HepG2 (cell line): ENCODE measurements at regions not wholly inside any gene's neighbourhood (a gene's known extent, or its start where the extent isn't known, plus 50 kb on each side); places are given as distances from the start of the nearest gene placed in this dataset.

ENCODE experiments used
- ATAC-seq: fragments of 200-7000 bp; cut with Tn5 transposase; 3 replicates; pipeline ENCODE4 v1.9.1; 2020; ENCODE audit warnings: mild to moderate bottlenecking, moderate library complexity
- BruUV-seq: library from RNA; stranded (reverse); fragments of 400-500 nt; replicated peaks from 2 replicates; lab custom pipeline; 2021; lab: Mats Ljungman, UMichigan
- CTCF ChIA-PET: fragments of 300-600 bp; formaldehyde crosslinking; extraction: SDS; loops from one replicate; lab custom pipeline; 2021; ENCODE audit warnings: low total read pairs, inconsistent platforms, low intra/inter-chr PET ratio; lab: Yijun Ruan, JAX
- POLR2A ChIA-PET: fragments of 350-600 bp; sonication (Branson Sonifier 250); formaldehyde crosslinking; loops from one replicate; lab custom pipeline; 2020; ENCODE audit warnings: antibody characterized with exemption, inconsistent platforms; lab: Yijun Ruan, JAX
- DNase-seq: peaks from one replicate; pipeline ENCODE4 v3.0.0-alpha.2; 2015; ENCODE audit warnings: low spot score
- FAIRE-seq: peaks from 3 replicates; lab custom pipeline; 2011; peaks lifted over from hg19 to GRCh38; lab: Jason Lieb, UNC
- H2AFZ ChIP-seq: one replicate; pipeline ENCODE4 v1.6.1; 2011; ENCODE audit warnings: low read length, inconsistent platforms
- H3K27ac ChIP-seq: fragments of 300-600 bp; 3 replicates; pipeline ENCODE4 v1.8.0; 2011; ENCODE audit warnings: mixed run types, mild to moderate bottlenecking, mixed read lengths, low read length, inconsistent platforms; ENCODE audit not compliant: insufficient read depth; ENCODE audit errors: extremely low read length
- H3K27me3 ChIP-seq, 2 experiments: fragments of 200-600 bp in 1 of 2; 2 replicates in 1 of 2; 3 replicates in 1 of 2; pipeline versions ENCODE4 v1.6.0 to v1.8.0; 2011; ENCODE audit warnings: low read length in 2 of 2, mild to moderate bottlenecking in 2 of 2, moderate library complexity in 2 of 2, inconsistent platforms in 1 of 2; ENCODE audit not compliant: insufficient read depth in 2 of 2, control insufficient read depth in 1 of 2
- H3K36me3 ChIP-seq, 2 experiments: fragments of 200-600 bp in 1 of 2; replicated peaks in 1 of 2; 2 replicates in 1 of 2; 3 replicates in 1 of 2; pipeline versions ENCODE4 v1.5.1 to v1.8.0; 2011; ENCODE audit warnings: low read length in 2 of 2, inconsistent platforms in 1 of 2; ENCODE audit not compliant: insufficient read depth in 2 of 2, control insufficient read depth in 1 of 2
- H3K4me1 ChIP-seq: 2 replicates; pipeline ENCODE4 v1.5.1; 2012; ENCODE audit warnings: low read length, inconsistent platforms; ENCODE audit not compliant: insufficient read depth
- H3K4me2 ChIP-seq: 2 replicates; pipeline ENCODE4 v1.6.0; 2011; ENCODE audit warnings: low read depth, low read length, inconsistent platforms
- H3K4me3 ChIP-seq, 3 experiments: fragments of 200-600 bp in 1 of 3; sonication (generic), shearing (Covaris generic) in 1 of 3; replicated peaks in 1 of 3; 2 replicates each; pipeline ENCODE4 v1.5.1; 2011 to 2016; ENCODE audit warnings: low read length in 3 of 3, inconsistent platforms in 2 of 3, low read depth in 2 of 3, mild to moderate bottlenecking in 2 of 3, control low read depth in 1 of 3, mixed read lengths in 1 of 3; ENCODE audit not compliant: insufficient read depth in 1 of 3
- H3K79me2 ChIP-seq: one replicate; pipeline ENCODE4 v1.6.1; 2011; ENCODE audit warnings: low read length, inconsistent platforms; ENCODE audit not compliant: insufficient read depth
- H3K9ac ChIP-seq: 2 replicates; pipeline ENCODE4 v1.6.0; 2011; ENCODE audit warnings: mild to moderate bottlenecking, low read depth, low read length, inconsistent platforms; ENCODE audit not compliant: insufficient read depth
- H3K9me3 ChIP-seq: 2 replicates; pipeline ENCODE4 v1.5.1; 2012; ENCODE audit warnings: mild to moderate bottlenecking, low read length
- H4K20me1 ChIP-seq: 2 replicates; pipeline ENCODE4 v1.6.0; 2011; ENCODE audit warnings: inconsistent platforms, mild to moderate bottlenecking, low read length, moderate library complexity; ENCODE audit not compliant: insufficient read depth
- BHLHE40 ChIP-seq: IDR thresholded peaks from 2 replicates; pipeline ENCODE4 v1.6.1; 2011; ENCODE audit warnings: low read length, improper control_type of control experiment
- HINFP ChIP-seq: sonication (generic); formaldehyde crosslinking; IDR thresholded peaks from 2 replicates; pipeline ENCODE4 v1.4.0; 2020; ENCODE audit warnings: low read depth, mild to moderate bottlenecking, missing genetic modification reagents
- HNRNPL ChIP-seq: fragments of 200-400 bp; formaldehyde crosslinking; IDR thresholded peaks from 2 replicates; pipeline ENCODE4 v1.6.1; 2017; ENCODE audit warnings: mild to moderate bottlenecking, low read depth, low read length
- MXD4 ChIP-seq: IDR thresholded peaks from 2 replicates; pipeline ENCODE4 v1.6.1; 2016; ENCODE audit warnings: mild to moderate bottlenecking, missing biosample characterization, missing genetic modification reagents
- SIX1 ChIP-seq: sonication (generic); formaldehyde crosslinking; IDR thresholded peaks from 2 replicates; pipeline ENCODE4 v1.4.0; 2020; ENCODE audit warnings: missing genetic modification reagents, borderline replicate concordance
- SMAD9 ChIP-seq: sonication (generic); formaldehyde crosslinking; IDR thresholded peaks from 2 replicates; pipeline ENCODE4 v1.5.1; 2020; ENCODE audit warnings: mild to moderate bottlenecking, missing genetic modification reagents
- TGIF2 ChIP-seq: IDR thresholded peaks from 2 replicates; pipeline ENCODE4 v1.6.1; 2016; ENCODE audit warnings: control low read depth, missing compliant biosample characterization
- ZBTB7B ChIP-seq: sonication (generic); formaldehyde crosslinking; IDR thresholded peaks from 2 replicates; pipeline ENCODE4 v1.4.0; 2020; ENCODE audit warnings: missing genetic modification reagents
- ZNF138 ChIP-seq: sonication (generic); formaldehyde crosslinking; IDR thresholded peaks from 2 replicates; pipeline ENCODE4 v1.5.0; 2020; ENCODE audit warnings: mild to moderate bottlenecking, low read depth, missing genetic modification reagents
- ZNF20 ChIP-seq: sonication (generic); formaldehyde crosslinking; IDR thresholded peaks from 2 replicates; pipeline ENCODE4 v1.4.0; 2020; ENCODE audit warnings: mild to moderate bottlenecking, moderate library complexity, missing genetic modification reagents
- ZNF343 ChIP-seq: sonication (generic); formaldehyde crosslinking; IDR thresholded peaks from 2 replicates; pipeline ENCODE4 v1.4.0; 2020; ENCODE audit warnings: mild to moderate bottlenecking, missing genetic modification reagents
- ZNF431 ChIP-seq: sonication (generic); formaldehyde crosslinking; IDR thresholded peaks from 2 replicates; pipeline ENCODE4 v1.9.0; 2022; ENCODE audit warnings: missing genetic modification reagents, low read depth, mild to moderate bottlenecking, borderline replicate concordance
- ZNF687 ChIP-seq: sonication (generic); formaldehyde crosslinking; IDR thresholded peaks from 2 replicates; pipeline ENCODE4 v1.5.1; 2020; ENCODE audit warnings: mild to moderate bottlenecking, missing genetic modification reagents, moderate library complexity
- WGBS: methylation state at CpG from one replicate; pipeline ENCODE4 v1.1.6; 2017; ENCODE audit warnings: low lambda C conversion rate; 5-methylcytosine and 5-hydroxymethylcytosine counted together
- in situ Hi-C: cut with HindIII; loops from 2 replicates; pipeline ENCODE4 v1.10.0; 2017; ENCODE audit warnings: low pct_unique_long_range_greater_than_20kb; ENCODE audit not compliant: extremely low pct_ligation_motif_present
- intact Hi-C: fragments of 100-400 bp; cut with micrococcal nuclease; formaldehyde crosslinking; loops from one replicate; pipeline ENCODE4 v1.10.0; 2022; ENCODE audit not compliant: unreplicated experiment

- CTCF ChIA-PET, result no interaction called here
- Histone ChIP-seq H3K9me3 (no peaks in the 10 kb centered on the region), H3K9ac (no peak overlapping the region), H3K36me3 (no peaks in the 10 kb centered on the region), H3K4me3 (no peak overlapping the region), H3K4me1 (no peaks in the 10 kb centered on the region), H3K27ac (no peak overlapping the region), H3K79me2 (no peaks in the 10 kb centered on the region), H2AFZ (no peak overlapping the region), H4K20me1 (no peaks in the 10 kb centered on the region), H3K27me3 (no peaks in the 10 kb centered on the region), H3K4me2 (no peak overlapping the region)
- no TSS peak for BruUV-seq
- peak; percentile 48 for ATAC-seq
- intact Hi-C loops (loop anchor here (5.0 kb wide), 1 partner anchor 195 kb away; no protein-coding TSS in a partner anchor), in situ Hi-C loops (loop anchor here (5.0 to 10.0 kb wide), 2 partner anchors 310 to 393 kb away; no protein-coding TSS in a partner anchor)
- POLR2A ChIA-PET, result no interaction called here
- WGBS, result 0% methylated on average over 3 of the region's 4 CpGs
- no peak for FAIRE-seq
- TF ChIP-seq ZNF138 (CRISPR knock-in tag) (no peak), SIX1 (no peak), ZBTB7B (CRISPR knock-in tag) (no peak), SMAD9 (no peak), TGIF2 (no peak), ZNF343 (CRISPR knock-in tag) (no peak), MXD4 (CRISPR knock-in tag) (no peak), ZNF20 (CRISPR knock-in tag) (no peak), HINFP (CRISPR knock-in tag) (no peak), HNRNPL (no peak), BHLHE40 (no peak), ZNF687 (CRISPR knock-in tag) (no peak), ZNF431 (CRISPR knock-in tag) (no peak)
- DNase-seq, result no peak
These were observed 219.0 kb downstream of the VGLL3 start for GRCh38 chr3:86771741-86772512.
